NCI-H1436 treated with DMSO at 0.1 percent for 48 hours (cell line): ENCODE measurements at regions not wholly inside any gene's neighbourhood (a gene's known extent, or its start where the extent isn't known, plus 50 kb on each side); places are given as distances from the start of the nearest gene placed in this dataset.
"Not testable (repeated sequence)": the region's sequence is repeated elsewhere in the genome, so short reads cannot be mapped to it uniquely, and the experiment has no call there.

Source experiments
- DNase-seq: peaks from one replicate; lab custom pipeline; 2025; lab: John Stamatoyannopoulos, UW

- DNase-seq = no peak
Measured at GRCh38 chr5:30150231-30150630, 1043.3 kb upstream of the CDH6 start.

DNA sequence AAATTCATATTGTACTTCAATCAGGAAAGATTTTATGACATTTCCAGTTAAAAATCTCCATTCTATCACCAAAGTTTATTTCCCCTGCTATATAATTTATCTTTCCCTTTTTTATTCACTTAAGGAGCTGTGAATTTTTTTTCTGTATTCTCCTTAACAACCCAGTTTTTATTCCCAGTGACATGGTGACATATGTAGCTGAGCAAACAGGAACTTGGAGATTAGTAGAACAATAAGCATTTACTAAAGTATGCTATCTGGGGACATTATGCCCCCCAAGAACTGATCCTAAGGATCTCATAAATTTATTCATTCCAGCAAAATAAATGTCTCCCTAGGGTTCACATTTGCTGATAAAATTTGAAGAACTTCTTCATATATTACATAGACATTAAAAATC is 1044.0 kb upstream of the CDH6 start:
- no peak for DNase-seq

GRCh38 chr5:30147976-30148375 is 1045.5 kb upstream of the CDH6 start:
- DNase-seq = no peak

DNA sequence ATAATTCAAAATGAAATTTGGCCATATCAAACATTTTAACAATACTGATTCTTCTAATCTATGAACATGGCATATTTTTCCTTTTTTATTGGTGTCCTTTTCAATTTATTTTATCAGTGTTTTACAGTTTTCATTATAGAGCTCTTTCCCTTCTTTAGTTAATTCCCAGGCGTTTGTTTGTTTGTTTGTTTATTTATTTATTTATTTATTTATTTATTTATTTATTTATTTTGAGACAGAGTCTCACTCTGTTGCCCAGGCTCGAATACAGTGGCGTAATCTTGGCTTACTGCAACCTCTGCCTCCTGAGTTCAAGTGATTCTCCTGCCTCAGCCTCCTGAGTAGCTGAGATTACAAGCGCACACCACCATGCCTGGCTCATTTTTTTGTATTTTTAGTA is 1049.4 kb upstream of the CDH6 start:
- not testable (repeated sequence) for DNase-seq

- DNase-seq = no peak
Measured at GRCh38 chr5:30142432-30142831, 1051.1 kb upstream of the CDH6 start.

DNA sequence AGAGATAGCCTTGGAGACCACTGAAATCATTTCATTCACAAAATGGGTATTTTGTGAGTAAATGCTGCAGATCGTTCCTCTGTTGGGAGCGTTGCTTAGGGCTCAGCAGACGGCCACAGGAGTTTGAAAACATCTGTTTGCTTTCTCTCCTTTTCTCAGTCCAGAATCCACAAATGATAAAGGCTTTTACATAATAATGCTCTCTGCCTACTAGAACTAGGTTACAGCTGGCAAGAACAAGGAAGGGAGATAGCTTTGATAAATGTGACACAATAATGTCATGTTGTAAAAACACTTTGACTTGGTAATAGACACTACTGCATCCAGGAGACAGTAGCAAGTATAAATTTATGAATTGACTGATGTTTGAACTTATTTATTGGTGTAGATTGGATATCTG is 1072.4 kb upstream of the CDH6 start:
- DNase-seq = no peak

- no peak for DNase-seq
Measured at GRCh38 chr5:30117135-30117534, 1076.4 kb upstream of the CDH6 start.

GRCh38 chr5:30113542-30113941 is 1079.9 kb upstream of the CDH6 start:
- no peak for DNase-seq

GRCh38 chr5:30112867-30113266 is 1080.6 kb upstream of the CDH6 start:
- DNase-seq = no peak

- no peak for DNase-seq
Measured at GRCh38 chr5:30108051-30108450, 1085.4 kb upstream of the CDH6 start.

- no peak for DNase-seq
Measured at GRCh38 chr5:30106596-30106995, 1086.9 kb upstream of the CDH6 start.

DNA sequence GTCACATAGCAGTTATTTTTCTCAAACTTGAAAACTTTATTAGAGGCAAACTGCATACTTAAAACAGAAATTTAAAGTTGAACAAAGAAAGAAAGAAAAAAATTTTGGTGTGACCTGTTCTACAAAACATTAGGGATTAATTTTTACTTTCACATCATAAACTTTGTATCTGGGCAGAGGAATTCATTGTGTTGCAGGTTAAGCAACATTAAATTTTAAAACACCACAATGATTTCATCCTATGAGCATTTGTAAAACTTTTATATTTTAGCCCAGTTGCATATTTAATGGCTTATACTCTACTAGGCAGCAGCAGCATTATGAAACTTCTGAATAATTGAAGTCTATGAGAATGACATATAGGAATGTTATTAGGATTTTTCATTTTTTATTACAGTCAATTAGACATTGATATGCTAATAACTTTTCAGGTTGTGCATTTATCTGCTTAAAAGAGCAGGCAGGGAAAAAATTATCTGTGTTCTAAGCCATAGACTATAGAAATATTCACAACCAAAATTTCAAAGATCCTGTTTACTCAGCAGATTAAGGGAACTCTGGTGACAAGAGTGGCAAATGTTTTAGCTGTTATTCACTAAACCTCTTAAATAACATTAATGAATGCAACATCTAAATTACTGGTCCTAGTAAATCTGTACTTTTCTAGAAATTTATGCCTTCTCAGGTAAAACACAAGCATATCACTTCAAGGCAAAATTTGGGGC is 1088.5 kb upstream of the CDH6 start:
- no peak for DNase-seq

GRCh38 chr5:30103452-30104202 is 1089.9 kb upstream of the CDH6 start:
- DNase-seq = no peak

DNA sequence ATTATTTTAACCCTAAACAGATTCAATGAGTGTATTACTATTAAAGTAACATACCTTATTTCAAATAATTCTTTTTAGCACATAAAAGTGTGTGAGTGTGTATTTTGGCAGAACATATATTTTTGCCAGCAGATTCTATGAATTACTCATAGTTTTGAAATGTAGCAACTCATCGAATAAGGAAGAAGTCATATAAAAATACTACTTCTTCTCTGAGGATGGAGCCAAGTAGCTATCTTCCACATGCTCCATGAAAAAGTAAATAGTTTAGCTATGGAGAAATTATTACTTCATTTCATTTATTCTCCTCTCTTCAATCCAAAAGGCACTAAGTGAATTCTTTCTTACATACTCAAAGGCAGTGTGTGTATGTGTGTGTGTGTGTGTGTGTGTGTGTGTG is 1090.4 kb upstream of the CDH6 start:
- DNase-seq = no peak

DNA sequence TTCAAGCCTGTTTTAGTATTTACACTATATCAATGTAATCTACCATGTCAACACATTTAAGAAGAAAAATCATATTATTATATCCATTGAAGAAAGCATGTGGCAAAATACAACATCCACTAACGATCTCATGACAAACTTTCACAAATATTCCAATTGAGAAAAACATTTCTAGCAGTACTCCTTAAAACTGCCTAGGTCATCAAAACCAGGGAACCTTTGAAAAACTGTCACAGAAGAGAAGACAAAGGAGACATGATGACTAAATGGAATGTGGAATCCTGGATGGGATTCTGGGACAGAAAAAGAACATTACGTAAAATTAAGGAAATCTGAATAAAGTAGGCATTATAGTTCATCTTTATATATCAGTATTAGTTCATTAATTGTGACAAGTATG is 1091.3 kb upstream of the CDH6 start:
- no peak for DNase-seq

DNA sequence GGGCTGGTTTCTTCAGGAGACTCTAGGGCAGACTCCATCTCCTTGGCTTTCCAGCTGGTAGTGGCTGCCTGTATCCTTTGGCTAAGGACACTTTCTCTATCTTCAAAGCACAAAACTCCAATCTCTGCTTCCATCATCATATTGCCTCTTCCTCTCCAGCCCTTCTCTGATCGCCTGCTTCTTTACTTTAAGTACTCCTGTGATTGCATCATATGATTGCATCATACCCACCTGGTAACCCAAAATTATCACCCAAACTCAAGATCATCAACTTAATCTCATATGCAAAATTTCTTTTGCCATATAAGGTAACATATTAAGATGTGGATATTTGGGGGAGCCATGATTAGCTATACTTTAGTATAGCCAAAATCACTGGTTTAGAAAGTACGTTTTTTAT is 1092.6 kb upstream of the CDH6 start:
- no peak for DNase-seq

- no peak for DNase-seq
Measured at GRCh38 chr5:30100148-30100713, 1093.3 kb upstream of the CDH6 start.

- DNase-seq = no peak
Measured at GRCh38 chr5:30099634-30100033, 1093.9 kb upstream of the CDH6 start.

DNA sequence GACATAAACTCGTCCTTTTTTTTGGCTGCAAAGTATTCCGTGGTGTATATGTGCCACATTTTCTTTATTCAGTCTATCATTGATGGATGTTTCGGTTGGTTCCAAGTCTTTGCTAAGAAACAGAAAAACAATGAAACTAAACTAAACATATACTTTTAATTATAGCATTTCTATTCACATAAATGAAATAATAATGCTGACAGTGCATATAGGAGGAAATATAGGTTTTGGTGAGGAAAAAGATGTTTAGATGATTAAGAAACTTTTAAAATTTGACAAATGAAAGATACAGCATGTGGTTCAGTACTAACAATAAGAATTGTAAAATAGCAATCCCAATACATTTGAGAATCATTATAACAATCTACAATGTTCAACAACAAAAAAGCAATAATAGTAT is 1094.5 kb upstream of the CDH6 start:
- no peak for DNase-seq

DNA sequence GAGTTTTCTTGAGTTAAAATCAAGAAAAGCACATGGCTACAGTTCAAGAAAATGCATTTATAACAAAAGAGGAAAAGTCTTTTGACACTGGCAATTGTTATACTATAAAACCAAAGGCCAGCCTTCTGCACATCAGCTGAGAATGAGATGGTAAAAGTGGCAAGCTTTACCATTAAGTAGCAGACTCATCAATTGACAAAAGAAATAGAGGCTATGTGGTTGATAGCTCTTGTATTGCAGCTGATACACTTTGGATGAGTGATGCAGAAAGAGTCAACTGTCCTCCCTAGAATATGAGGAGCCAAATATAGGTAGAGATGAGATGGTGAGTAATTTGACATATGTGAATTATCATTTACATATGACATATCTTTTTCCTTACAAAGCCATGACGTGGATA is 1100.9 kb upstream of the CDH6 start:
- DNase-seq = no peak

DNA sequence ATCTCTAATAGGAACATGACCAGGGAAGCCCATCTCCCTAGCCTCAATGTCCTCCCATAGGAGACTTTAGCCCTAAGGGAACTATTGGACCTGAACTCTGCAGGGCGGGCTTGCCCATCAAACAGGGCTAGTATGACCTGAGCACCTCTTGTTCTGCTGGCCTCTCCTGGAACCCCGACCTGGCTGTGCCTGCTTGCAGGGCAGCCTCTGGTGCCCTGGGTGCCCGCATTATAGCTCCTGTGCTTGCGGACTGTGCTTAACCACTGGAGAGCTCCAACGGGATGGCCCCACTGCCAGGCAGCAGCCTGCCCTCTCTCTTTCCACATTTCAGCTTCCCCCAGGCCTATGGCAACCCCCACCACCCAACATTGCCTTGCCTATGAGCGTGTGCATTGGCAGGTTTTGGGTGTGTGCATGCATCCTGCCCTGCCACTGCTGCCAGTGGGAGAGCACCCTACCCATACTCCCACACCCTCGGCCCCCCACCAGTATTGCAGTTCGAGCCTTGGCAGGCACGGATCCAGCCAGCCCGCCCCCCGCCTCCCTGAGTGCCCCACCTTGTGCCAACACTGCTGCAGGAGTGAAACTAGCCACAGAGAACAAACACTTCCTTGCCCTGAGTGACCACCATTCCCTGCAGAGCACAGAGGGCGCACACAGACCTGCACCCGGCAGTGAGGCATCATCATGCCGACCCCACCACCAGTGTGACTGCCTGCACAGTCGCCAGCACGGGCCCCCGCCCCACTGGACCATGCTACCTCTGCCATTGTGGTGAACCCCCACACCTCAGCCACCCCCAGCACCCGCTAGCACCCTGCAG is 1123.8 kb upstream of the CDH6 start:
- DNase-seq = no peak

DNA sequence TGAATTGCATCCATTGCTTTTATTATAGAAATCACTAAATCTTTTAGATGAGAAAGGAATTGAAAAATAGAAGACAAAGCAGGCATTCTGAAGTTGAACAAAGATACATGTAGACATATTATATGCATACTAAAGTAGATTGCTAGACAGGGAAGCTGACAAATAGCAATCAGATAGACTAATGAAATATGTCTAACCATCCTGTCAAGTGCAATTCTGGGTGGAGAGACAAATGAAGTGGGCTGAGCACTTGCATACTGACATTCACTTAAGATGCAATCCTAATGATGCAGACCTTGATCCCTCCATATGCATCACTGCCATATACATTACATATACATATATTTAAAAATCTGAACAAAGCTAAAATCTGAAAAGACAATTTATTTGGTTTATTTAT is 1130.0 kb upstream of the CDH6 start:
- DNase-seq = no peak

DNA sequence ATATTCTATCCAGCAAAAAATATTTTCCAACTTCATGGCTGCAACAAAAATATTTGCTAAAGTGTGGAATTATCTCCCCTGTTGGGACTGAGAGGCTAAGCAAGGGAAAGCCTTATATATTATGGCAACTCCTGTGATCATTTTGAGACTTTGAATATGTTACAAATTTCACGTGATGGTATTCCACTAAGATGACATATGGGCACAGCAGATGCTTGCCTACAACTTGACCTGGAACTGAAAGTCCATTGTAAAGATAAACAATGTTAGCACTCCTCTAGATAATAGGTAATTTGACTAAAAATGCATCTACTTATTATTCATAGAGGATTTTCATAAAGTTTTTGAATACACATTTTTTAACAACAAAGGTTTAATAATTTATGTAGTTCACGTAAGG is 1141.5 kb upstream of the CDH6 start:
- DNase-seq = no peak
